Neural cell (in vitro differentiated cells): ENCODE measurements at regions not wholly inside any gene's neighbourhood (a gene's known extent, or its start where the extent isn't known, plus 50 kb on each side); places are given as distances from the start of the nearest gene placed in this dataset.

Source experiments
- H2AFZ ChIP-seq: fragments of 200-600, 300-800 bp; sonication (generic), shearing (Covaris generic); 2 replicates; pipeline ENCODE4 v1.6.0; 2014; ENCODE audit warnings: low read depth, mild to moderate bottlenecking, antibody characterized with exemption, low read length, moderate library complexity
- H3F3A ChIP-seq: fragments of 200-600 bp; shearing (Covaris generic); 2 replicates; pipeline ENCODE4 v1.6.1; 2016; ENCODE audit warnings: mild to moderate bottlenecking, moderate library complexity, mixed read lengths, antibody characterized with exemption, low read length; ENCODE audit not compliant: insufficient read depth, poor library complexity, severe bottlenecking
- H3K27ac ChIP-seq: fragments of 200-600, 300-800 bp; sonication (generic), shearing (Covaris generic); 2 replicates; pipeline ENCODE4 v1.5.1; 2014; ENCODE audit warnings: mild to moderate bottlenecking, low read length, moderate library complexity
- H3K27me3 ChIP-seq: fragments of 300-800, 200-600 bp; sonication (generic), shearing (Covaris generic); 2 replicates; pipeline ENCODE4 v1.6.0; 2014; ENCODE audit warnings: mild to moderate bottlenecking, low read depth, low read length, moderate library complexity; ENCODE audit not compliant: insufficient read depth
- H3K36me3 ChIP-seq: fragments of 300-800, 200-600 bp; sonication (generic), shearing (Covaris generic); 2 replicates; pipeline ENCODE4 v1.5.1; 2014; ENCODE audit warnings: mild to moderate bottlenecking, antibody characterized with exemption, low read length, moderate library complexity; ENCODE audit not compliant: insufficient read depth
- H3K4me2 ChIP-seq: fragments of 300-800, 200-600 bp; sonication (generic), shearing (Covaris generic); 2 replicates; pipeline ENCODE4 v1.6.0; 2014; ENCODE audit warnings: mild to moderate bottlenecking, low read length
- H3K4me3 ChIP-seq: fragments of 300-800, 200-600 bp; sonication (generic), shearing (Covaris generic); 2 replicates; pipeline ENCODE4 v1.5.1; 2014; ENCODE audit warnings: mild to moderate bottlenecking, low read length, moderate library complexity
- H3K79me2 ChIP-seq: fragments of 200-600 bp; shearing (Covaris generic); replicated peaks from 2 replicates; pipeline ENCODE4 v1.6.0; 2014; ENCODE audit warnings: mild to moderate bottlenecking, low read length, moderate library complexity; ENCODE audit not compliant: insufficient read depth
- H3K9ac ChIP-seq: fragments of 300-800, 200-600 bp; sonication (generic), shearing (Covaris generic); 2 replicates; pipeline ENCODE4 v1.6.1; 2016; ENCODE audit warnings: mild to moderate bottlenecking, low read length, mixed read lengths
- H3K9me2 ChIP-seq: fragments of 200-600 bp; shearing (Covaris generic); 2 replicates; pipeline ENCODE4 v1.6.1; 2016; ENCODE audit warnings: mild to moderate bottlenecking, low read length, mixed read lengths; ENCODE audit not compliant: insufficient read depth
- H3K9me3 ChIP-seq: fragments of 200-600, 300-800 bp; sonication (generic), shearing (Covaris generic); 2 replicates; pipeline ENCODE4 v1.6.1; 2016; ENCODE audit warnings: mild to moderate bottlenecking, mixed run types, low read length, moderate library complexity, mixed read lengths
- H4K20me1 ChIP-seq: fragments of 200-600 bp; shearing (Covaris generic); 2 replicates; pipeline ENCODE4 v1.6.1; 2016; ENCODE audit warnings: mild to moderate bottlenecking, mixed run types; ENCODE audit not compliant: insufficient read depth
- CTCF ChIP-seq: fragments of 450-650 bp; IDR thresholded peaks from 2 replicates; pipeline ENCODE4 v1.5.1; 2014; ENCODE audit warnings: antibody characterized with exemption, mild to moderate bottlenecking, moderate library complexity; ENCODE audit not compliant: poor library complexity, severe bottlenecking
- EP300 ChIP-seq: fragments of 450-650 bp; conservative IDR thresholded peaks from 2 replicates; pipeline ENCODE4 v1.6.1; 2014; ENCODE audit warnings: antibody characterized with exemption, mild to moderate bottlenecking, moderate library complexity; ENCODE audit not compliant: poor library complexity, severe bottlenecking
- EZH2 ChIP-seq: fragments of 200-600, 300-800 bp; shearing (Covaris generic), sonication (generic); IDR thresholded peaks from 2 replicates; pipeline ENCODE4 v1.6.1; 2014; ENCODE audit warnings: antibody characterized with exemption, low read length, borderline replicate concordance, mild to moderate bottlenecking; ENCODE audit not compliant: insufficient read depth, poor library complexity, severe bottlenecking
- MXI1 ChIP-seq: fragments of 450-650 bp; conservative IDR thresholded peaks from 2 replicates; pipeline ENCODE4 v1.6.1; 2014; ENCODE audit warnings: antibody characterized with exemption, mild to moderate bottlenecking; ENCODE audit not compliant: poor library complexity, severe bottlenecking
- POLR2AphosphoS5 ChIP-seq: IDR thresholded peaks from 2 replicates; pipeline ENCODE4 v1.6.1; 2012
- RAD21 ChIP-seq: fragments of 450-650 bp; conservative IDR thresholded peaks from 2 replicates; pipeline ENCODE4 v1.6.1; 2014; ENCODE audit warnings: antibody characterized with exemption, mild to moderate bottlenecking, moderate library complexity
- REST ChIP-seq: IDR thresholded peaks from 2 replicates; pipeline ENCODE4 v1.6.1; 2012; ENCODE audit warnings: borderline replicate concordance
- SMC3 ChIP-seq: fragments of 450-650 bp; conservative IDR thresholded peaks from 2 replicates; pipeline ENCODE4 v1.6.1; 2014; ENCODE audit warnings: antibody characterized with exemption, mild to moderate bottlenecking, moderate library complexity; ENCODE audit not compliant: poor library complexity
- TAF1 ChIP-seq: IDR thresholded peaks from 2 replicates; pipeline ENCODE4 v1.6.1; 2012; ENCODE audit warnings: low read depth

- no peaks in the 10 kb centered on the region for H3K36me3 ChIP-seq
- H3K9ac ChIP-seq = no peak overlapping the region
- no peaks in the 10 kb centered on the region for H3K9me3 ChIP-seq
- TF ChIP-seq RAD21 (no peak), REST (no peak), TAF1 (no peak), SMC3 (no peak), MXI1 (no peak), EZH2 (no peak), EP300 (no peak), CTCF (no peak), POLR2AphosphoS5 (no peak)
- H3K79me2 ChIP-seq = no peaks in the 10 kb centered on the region
- H2AFZ ChIP-seq = no peak overlapping the region
- H3F3A ChIP-seq = no peaks in the 10 kb centered on the region
- no peak overlapping the region for H3K4me3 ChIP-seq
- no peaks in the 10 kb centered on the region for H4K20me1 ChIP-seq
- no peak overlapping the region for H3K4me2 ChIP-seq
- H3K9me2 ChIP-seq = no peaks in the 10 kb centered on the region
- H3K27ac ChIP-seq = no peak overlapping the region
- no peaks in the 10 kb centered on the region for H3K27me3 ChIP-seq
Measured at GRCh38 chr2:144136297-144137010, 383.5 kb downstream of the ZEB2 start.

- H3K9me2 ChIP-seq = no peaks in the 10 kb centered on the region
- TF ChIP-seq POLR2AphosphoS5 = no peak
- no peak for TF ChIP-seq SMC3
- TF ChIP-seq REST = no peak
- no peak for TF ChIP-seq RAD21
- TF ChIP-seq MXI1 = no peak
- no peaks in the 10 kb centered on the region for H3K9me3 ChIP-seq
- no peaks in the 10 kb centered on the region for H4K20me1 ChIP-seq
- no peak overlapping the region for H2AFZ ChIP-seq
- no peaks in the 10 kb centered on the region for H3K36me3 ChIP-seq
- H3K79me2 ChIP-seq = no peaks in the 10 kb centered on the region
- no peak overlapping the region for H3K4me3 ChIP-seq
- H3K9ac ChIP-seq = no peak overlapping the region
- no peaks in the 10 kb centered on the region for H3K27me3 ChIP-seq
- no peak overlapping the region for H3K27ac ChIP-seq
- no peaks in the 10 kb centered on the region for H3F3A ChIP-seq
- no peak overlapping the region for H3K4me2 ChIP-seq
Measured at GRCh38 chr2:144133936-144134665, 385.8 kb downstream of the ZEB2 start.
